Mesothelial cell of epicardium (in vitro differentiated cells): ENCODE measurements at regions not wholly inside any gene's neighbourhood (a gene's known extent, or its start where the extent isn't known, plus 50 kb on each side); places are given as distances from the start of the nearest gene placed in this dataset.

Source experiments
- DNase-seq, 2 experiments: peaks; one replicate each; pipeline ENCODE4 v3.0.0; 2021; ENCODE audit warnings: low spot score in 2 of 2; ENCODE audit not compliant: unreplicated experiment in 2 of 2
- H3K27ac Mint-ChIP-seq: 2 replicates; pipeline ENCODE4 v1.8.0; 2021; ENCODE audit warnings: mixed read lengths
- H3K27me3 Mint-ChIP-seq: 2 replicates; pipeline ENCODE4 v1.8.0; 2021; ENCODE audit warnings: low read depth, mixed read lengths
- H3K36me3 Mint-ChIP-seq: 2 replicates; pipeline ENCODE4 v1.8.0; 2021; ENCODE audit warnings: mixed read lengths
- H3K4me1 Mint-ChIP-seq: 2 replicates; pipeline ENCODE4 v1.8.0; 2021; ENCODE audit warnings: mixed read lengths
- H3K4me3 Mint-ChIP-seq: 2 replicates; pipeline ENCODE4 v1.8.0; 2021; ENCODE audit warnings: mild to moderate bottlenecking, moderate library complexity, mixed read lengths
- H3K9me3 Mint-ChIP-seq: 2 replicates; pipeline ENCODE4 v1.8.0; 2021; ENCODE audit warnings: mixed read lengths
- CTCF ChIP-seq: fragments of 200-600 bp; sonication (generic); IDR thresholded peaks from one replicate; pipeline ENCODE4 v1.5.0; 2021; ENCODE audit warnings: antibody characterized with exemption; ENCODE audit not compliant: unreplicated experiment

DNA sequence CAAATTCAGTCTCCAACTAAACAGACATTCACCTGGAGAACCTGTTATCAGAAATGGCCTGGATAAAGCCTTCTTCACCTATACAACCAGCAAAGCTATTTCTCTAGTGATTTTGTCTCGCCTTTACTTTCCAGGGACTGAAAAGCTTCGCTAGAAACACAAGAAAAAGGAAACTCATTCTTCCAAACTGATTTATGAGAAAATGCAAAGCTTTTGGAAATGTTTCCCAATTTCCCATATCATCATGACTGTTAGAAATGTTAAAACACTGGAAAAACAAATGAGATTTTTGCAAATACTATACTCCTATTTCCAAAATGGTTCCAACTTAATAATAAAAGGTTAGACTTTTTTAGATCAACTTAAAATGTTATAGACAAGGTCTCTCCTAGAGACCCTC, 218.7 kb downstream of the PAX3 start:
- H3K27ac Mint-ChIP-seq = no peak overlapping the region
- DNase-seq = no peak
- no peak for TF ChIP-seq CTCF
- H3K27me3 Mint-ChIP-seq = peaks cover 46% of the 10 kb centered on the region
- no peak overlapping the region for H3K4me3 Mint-ChIP-seq
- no peaks in the 10 kb centered on the region for H3K9me3 Mint-ChIP-seq
- H3K4me1 Mint-ChIP-seq = no peaks in the 10 kb centered on the region
- H3K36me3 Mint-ChIP-seq = no peaks in the 10 kb centered on the region

- Mint-ChIP-seq H3K27ac (no peak overlapping the region), H3K4me1 (no peaks in the 10 kb centered on the region), H3K9me3 (no peaks in the 10 kb centered on the region), H3K36me3 (no peaks in the 10 kb centered on the region), H3K27me3 (peaks cover 38% of the 10 kb centered on the region), H3K4me3 (no peak overlapping the region)
- DNase-seq = no peak
- no peak for TF ChIP-seq CTCF
Measured at GRCh38 chr2:222076973-222077690, 221.7 kb downstream of the PAX3 start.

GRCh38 chr2:222074674-222075073, 224.1 kb downstream of the PAX3 start:
- Mint-ChIP-seq H3K9me3 (peaks cover 6% of the 10 kb centered on the region), H3K4me3 (no peak overlapping the region), H3K4me1 (no peaks in the 10 kb centered on the region), H3K27me3 (peaks cover 19% of the 10 kb centered on the region), H3K27ac (no peak overlapping the region), H3K36me3 (no peaks in the 10 kb centered on the region)
- DNase-seq = no peak
- no peak for TF ChIP-seq CTCF

DNA sequence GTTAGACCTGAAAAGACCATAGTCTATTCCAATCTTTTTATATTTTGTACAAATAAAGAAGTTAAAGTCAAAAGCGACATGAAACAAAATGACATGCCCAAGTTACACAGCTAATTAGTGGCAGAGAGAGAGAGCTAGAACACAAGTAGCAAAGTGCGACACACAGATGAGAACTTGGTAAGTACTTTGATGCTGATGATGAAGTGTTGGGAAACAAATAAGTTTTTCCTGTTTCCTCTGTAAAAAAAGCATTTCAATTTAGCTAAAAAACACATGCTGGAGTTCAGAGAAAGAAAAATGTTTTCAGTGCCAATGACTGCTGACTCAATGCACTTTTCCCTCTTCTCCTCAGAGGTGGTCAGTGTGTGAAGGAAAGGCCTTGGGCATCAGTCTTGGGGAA, 226.9 kb downstream of the PAX3 start:
- Mint-ChIP-seq H3K4me1 (no peaks in the 10 kb centered on the region), H3K9me3 (peaks cover 20% of the 10 kb centered on the region), H3K27me3 (peaks cover 17% of the 10 kb centered on the region), H3K27ac (no peak overlapping the region), H3K4me3 (no peak overlapping the region), H3K36me3 (no peaks in the 10 kb centered on the region)
- no peak for TF ChIP-seq CTCF
- no peak for DNase-seq

DNA sequence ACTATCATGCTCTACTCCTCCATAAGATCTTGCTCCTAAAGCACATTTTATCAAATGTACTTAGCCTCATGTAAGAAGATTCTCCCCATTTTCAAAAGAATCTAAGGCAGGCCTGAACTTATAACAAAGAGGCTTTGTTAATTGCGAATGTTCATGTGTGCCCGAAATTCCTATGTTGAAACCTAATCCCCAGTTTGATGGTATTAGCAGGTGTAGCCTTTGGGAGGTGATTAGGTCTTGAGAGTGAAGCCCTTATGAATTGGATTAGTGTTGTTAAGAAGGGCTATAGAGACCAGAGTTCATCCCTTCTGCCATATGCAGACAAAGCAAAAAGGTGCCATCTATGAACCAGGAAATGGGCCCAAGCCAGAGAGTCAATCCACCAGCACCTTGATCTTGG, 234.5 kb downstream of the PAX3 start:
- DNase-seq = no peak
- Mint-ChIP-seq H3K27ac (no peak overlapping the region), H3K36me3 (no peaks in the 10 kb centered on the region), H3K9me3 (peaks cover 10% of the 10 kb centered on the region), H3K4me3 (no peak overlapping the region), H3K4me1 (peaks cover 13% of the 10 kb centered on the region), H3K27me3 (peaks cover 26% of the 10 kb centered on the region)
- TF ChIP-seq CTCF = no peak
